Activated naive CD8-positive, alpha-beta T cell treated with anti-CD3 and anti-CD28 coated beads, Interleukin-2, amount 50 U/mL, for 16 hours (primary cell): ENCODE measurements at regions not wholly inside any gene's neighbourhood (a gene's known extent, or its start where the extent isn't known, plus 50 kb on each side); places are given as distances from the start of the nearest gene placed in this dataset.

Source experiments
- DNase-seq: peaks from one replicate; pipeline ENCODE4 v3.0.0-alpha.2; 2020; ENCODE audit warnings: low read depth, low spot score

GRCh38 chr13:74084375-74084935, 49.7 kb downstream of the KLF12 start:
- DNase-seq = no peak

GRCh38 chr13:74082741-74083160, 51.5 kb downstream of the KLF12 start:
- no peak for DNase-seq

DNA sequence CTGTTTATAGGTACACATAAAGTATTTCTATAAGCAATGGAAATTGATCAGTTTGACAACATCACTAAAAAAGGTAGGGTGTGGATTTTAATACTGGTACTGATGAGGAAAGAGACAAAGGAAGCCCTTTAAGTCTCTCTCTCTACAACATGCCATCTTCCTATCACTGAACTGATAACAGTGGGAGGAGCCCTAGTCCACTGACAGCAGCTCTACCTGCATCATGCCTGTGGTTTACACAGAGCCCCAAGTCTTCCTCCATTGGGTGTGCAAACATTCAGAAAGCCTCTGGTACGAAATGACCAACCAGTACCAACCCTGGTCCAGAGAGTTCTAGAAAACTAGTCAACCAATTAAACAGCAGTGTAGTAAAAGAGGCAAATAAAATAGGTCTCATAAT, 53.4 kb downstream of the KLF12 start:
- DNase-seq = no peak

GRCh38 chr13:74077792-74078191, 56.4 kb downstream of the KLF12 start:
- no peak for DNase-seq

DNA sequence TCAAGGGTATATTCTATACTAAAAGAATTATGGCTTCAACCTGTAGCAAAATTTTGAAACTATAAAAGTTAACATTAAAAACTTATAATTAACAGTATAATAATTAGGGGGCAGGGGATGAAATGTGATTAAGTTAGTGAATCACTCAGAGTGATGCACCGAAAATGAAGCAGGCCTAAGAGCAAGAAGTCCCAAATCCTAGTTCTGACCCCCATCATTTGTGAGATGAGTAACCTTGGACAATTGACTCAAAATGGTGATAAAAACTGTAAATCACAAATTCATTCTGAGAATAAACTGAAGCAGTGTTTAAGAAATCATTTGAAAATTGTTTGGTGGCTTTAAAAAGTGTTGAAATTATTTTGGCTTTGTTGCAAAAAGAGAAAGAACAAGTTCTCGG, 56.8 kb downstream of the KLF12 start:
- no peak for DNase-seq

DNA sequence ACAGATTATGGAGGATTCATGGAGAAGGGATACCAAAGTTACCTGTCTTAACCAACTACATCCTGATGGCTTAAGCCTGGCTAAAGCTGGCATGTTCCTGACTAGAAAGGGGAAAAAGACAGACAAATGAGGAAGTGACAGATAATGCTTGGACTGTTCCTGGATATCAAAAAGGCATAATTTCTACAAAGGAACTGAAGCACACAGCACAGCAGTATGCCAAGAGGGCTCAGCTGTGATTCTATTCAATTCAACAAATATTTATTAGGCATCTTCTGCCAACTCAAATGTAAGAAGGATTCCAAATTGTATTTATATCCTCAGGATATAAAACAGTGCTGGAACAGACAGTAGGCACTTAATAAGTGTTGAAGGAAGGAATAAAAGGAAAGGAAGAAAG, 59.5 kb downstream of the KLF12 start:
- no peak for DNase-seq

DNA sequence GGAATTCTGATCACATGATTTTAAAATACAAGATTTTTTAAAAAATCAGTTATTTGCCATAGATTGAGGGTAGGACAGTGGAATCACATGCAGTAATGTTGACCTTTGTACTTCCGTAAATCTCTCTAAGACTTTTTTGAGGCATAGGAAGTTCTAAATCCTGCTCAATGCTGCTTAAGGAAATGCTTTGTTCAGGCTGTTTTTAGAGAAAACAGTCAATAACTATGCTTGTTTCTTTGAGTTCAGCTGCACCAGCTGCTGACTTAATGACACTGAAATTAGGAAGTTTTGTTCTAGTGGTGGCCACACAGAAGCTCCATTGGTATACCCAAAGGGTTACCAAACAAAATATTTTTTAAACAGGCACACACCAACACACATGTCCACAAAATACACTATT, 60.9 kb downstream of the KLF12 start:
- no peak for DNase-seq

DNA sequence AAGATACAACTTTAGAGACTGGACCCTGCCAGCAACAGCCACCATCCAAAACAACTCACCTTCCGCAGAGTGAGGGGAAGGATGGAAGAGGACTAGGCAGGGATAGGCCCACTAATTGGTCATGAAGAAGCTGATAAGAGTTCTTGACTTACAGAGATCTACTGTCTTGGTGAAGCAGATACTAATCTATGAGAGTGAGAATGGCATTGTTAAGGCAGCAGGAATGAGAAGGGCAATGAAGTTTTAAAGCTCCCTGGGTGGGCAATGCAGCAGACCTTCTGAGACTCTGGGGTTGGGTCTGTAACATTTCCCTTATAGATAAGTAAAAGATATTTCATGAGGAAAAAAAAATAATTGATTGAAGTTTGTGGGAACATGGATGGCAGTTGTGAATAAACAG, 63.7 kb downstream of the KLF12 start:
- DNase-seq = no peak

- no peak for DNase-seq
Observed at GRCh38 chr13:74070065-74070464, 64.1 kb downstream of the KLF12 start.

- DNase-seq = no peak
Observed at GRCh38 chr13:74068471-74068870, 65.7 kb downstream of the KLF12 start.

- no peak for DNase-seq
Observed at GRCh38 chr13:74067818-74068217, 66.4 kb downstream of the KLF12 start.

DNA sequence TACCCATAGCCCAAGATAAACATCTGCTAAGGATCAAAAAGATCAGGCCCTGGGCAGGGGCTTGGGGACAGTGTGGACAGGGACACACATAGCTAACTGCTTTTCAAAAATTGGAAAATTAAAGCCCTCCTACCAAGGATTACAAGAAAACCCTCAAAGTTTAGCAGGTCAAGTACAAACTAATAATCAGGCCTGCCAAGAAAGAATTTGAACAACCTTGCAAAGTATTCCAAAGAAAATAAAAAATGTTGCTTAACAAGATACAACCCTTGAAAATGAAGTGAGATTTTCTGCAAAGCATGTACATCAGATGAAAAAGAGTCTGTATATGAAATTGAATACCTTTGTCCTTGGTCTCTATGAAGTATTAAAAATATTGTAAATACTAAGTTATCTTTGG, 67.3 kb downstream of the KLF12 start:
- DNase-seq = no peak

GRCh38 chr13:74064805-74065312, 69.3 kb downstream of the KLF12 start:
- no peak for DNase-seq

DNA sequence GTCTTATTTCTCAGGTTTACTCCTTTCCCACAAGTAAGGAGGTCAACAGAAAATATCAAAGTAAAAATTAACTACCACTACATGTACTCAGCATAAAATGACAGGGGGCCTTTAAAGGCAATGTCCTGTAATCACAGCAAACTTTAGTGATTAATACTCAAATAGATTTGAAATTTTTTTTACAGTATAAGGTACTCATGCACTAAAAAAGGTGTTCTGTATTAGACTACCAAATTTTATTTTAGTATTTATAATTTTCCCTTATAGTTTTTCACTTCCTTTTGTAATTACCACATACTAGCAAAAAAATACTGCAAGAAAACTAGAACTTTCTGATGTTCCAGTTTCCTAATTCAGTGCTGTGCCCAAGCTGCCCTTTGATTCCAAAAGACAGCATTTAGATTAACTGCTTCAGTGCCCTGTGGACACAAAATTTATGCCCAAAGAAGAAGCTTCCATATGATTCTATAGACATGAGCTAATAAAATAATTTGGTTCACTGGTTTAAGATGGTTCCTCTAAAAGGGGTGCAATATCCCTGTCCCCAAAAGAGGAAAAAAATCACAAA, 70.6 kb downstream of the KLF12 start:
- DNase-seq = no peak

DNA sequence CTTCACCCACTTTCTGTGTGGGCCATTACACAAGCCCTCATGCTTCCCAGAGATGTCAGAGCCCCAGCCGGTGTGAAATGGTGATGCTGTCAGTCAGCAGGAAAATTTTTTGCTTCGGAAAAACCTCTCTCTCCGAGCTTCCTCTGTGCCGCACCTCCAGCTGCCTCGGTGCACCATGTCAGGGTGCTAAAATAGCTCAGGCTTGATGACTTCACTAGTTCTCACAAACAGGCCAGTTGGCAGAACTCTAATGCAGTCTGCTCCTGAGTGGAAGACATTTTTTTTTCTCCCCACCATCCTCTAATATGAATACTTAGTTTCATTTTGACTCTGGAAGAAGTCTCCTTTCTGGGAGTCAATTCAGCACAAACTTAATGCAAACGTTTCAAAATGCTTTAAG, 71.3 kb downstream of the KLF12 start:
- DNase-seq = no peak

DNA sequence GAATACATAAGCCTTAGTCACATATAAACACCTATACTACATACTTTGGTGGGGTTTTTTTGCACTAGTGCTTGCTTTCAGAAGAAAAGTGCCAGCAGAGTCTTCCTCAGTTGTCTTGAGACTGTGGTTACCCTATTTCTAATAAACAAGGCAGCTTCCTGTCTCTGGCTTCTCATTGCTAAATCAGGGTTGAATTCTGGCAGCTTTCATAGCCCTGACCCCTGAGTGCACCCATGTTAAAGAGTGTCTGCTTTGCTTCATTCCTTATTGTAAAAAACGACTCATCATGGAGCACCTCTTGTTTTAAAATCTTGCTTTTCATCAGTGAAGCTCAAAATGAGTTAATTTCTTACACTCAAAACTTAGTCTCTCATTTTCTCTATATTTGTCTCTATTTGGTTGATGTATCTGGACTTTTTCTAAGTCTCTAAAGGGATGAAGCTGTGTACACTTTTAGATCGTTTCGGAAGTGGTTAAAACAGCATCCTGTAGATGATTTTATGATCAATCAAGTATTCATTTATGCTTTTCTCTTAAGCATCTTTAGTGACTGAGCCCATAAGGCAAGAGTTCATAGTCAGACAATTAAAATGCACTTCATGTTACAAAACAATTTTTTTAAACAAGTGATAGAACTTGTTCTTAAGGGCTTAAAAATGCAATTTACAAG, 72.1 kb downstream of the KLF12 start:
- no peak for DNase-seq

DNA sequence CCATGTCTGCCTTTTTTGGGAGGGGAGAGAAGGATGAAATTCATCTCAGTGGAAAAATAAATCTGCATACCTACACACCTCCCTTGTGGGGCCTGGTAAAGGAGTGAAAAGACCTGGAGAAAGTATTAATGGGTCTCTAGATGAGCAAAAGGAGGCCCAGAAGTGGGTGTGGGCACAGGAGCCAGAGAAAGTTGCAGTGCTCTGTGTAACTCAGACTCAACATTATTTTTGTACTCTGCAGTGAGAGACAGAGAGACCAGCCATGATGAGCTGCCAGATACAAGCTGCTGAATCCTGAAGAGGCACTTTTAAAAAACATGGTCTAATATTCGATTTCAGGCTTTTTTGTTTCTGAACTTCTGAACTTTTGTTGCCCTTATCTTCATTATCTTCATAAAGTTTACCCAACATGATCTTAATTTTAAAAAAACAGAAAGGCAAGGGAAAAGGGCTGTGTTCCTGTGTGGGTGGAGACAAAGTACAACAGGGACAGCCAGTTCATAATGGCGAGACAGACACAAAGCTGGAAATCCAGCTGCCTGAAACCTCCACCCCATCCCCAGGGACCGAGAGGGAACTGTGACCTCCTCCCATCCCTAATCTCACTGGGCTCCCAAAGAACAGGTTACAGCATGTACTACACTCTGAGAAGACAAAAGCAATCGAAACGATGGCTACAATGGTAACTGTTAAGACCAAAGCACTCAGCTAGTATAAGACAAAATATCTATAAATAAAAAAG, 77.2 kb downstream of the KLF12 start:
- no peak for DNase-seq

DNA sequence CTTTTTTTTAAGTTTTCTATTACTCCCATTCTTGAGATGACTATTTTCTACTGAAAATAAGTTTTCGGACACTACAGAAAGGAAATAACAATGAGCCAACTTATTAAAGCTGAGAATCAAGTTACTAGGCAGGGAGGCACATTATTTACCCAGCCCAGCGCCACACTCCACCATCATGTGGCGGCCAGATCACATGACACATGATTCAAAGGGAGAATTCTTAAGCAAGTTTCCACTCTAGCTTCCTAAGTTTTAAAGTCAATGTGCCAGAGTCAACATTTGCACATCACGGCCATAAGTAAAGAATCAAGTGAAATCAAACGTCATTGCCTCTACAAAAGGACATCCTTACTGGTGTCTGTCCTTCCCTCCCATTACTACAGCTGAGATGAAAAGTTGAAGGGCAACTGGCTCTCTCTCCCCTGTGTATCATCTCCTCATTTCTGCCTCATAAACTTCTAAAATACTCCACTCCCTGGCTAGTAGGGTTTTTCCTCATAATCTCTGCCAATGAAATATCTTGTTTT, 81.7 kb downstream of the KLF12 start:
- no peak for DNase-seq

- DNase-seq = no peak
Observed at GRCh38 chr13:74048756-74049155, 85.4 kb downstream of the KLF12 start.

DNA sequence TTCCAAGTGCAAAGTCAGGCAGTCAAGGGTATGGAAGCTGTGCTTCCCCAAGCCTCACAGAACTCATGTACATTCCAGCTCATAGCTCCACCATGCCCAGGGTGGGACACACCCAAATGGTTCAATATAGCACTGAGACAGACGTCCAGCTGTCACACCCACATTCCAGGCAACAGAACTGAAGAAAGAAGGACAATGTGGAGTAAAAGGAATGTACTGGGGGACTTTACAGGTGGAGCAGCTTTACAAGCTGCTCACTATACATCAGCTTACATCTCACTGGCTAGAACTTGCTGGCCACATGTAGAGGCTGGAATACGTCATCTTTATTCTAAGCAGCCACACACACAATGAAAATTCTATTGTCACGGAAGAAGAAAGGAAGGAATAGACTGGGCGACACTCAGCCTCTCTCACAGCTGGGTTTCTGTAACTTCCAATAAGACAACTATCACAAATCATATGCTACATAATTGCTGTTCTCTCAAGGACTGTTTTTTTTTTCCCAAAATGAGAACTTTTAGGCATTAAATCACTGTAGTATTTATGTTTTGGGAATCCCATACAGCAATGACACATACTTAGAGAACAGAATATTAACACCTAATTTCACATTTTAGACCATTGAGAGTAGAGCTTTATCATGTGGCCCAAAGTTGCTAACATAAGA, 86.1 kb downstream of the KLF12 start:
- no peak for DNase-seq

DNA sequence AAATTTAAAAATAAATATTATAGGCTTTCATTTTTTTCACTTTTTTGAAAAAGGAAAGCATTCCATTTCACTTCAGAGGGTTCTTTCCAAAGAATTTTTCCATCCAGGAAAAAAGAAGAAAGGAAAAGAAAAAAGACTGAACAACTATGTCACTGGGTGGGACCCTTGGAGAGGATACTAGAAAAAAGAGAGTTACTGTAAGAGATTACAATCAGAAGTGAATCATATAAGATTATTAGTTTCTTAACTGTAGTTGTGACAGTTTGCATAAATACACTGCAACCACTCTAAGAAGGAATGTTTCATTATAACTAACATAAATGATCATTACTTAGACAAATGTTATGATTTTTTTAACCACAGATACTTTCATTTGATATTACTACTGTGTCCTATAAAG, 87.8 kb downstream of the KLF12 start:
- no peak for DNase-seq

- no peak for DNase-seq
Observed at GRCh38 chr13:74045583-74045982, 88.6 kb downstream of the KLF12 start.
